PC-9 (cell line): ENCODE measurements at regions not wholly inside any gene's neighbourhood (a gene's known extent, or its start where the extent isn't known, plus 50 kb on each side); places are given as distances from the start of the nearest gene placed in this dataset.

Source experiments
- BruUV-seq: library from RNA; stranded (reverse); fragments of 400-500 nt; replicated peaks from 2 replicates; lab custom pipeline; 2021; lab: Mats Ljungman, UMichigan
- CTCF ChIA-PET: fragments of 300-600 bp; sonication (Branson Sonifier 250); formaldehyde crosslinking; loops from one replicate; lab custom pipeline; 2022; ENCODE audit warnings: antibody characterized with exemption; lab: Charles Lee
- POLR2A ChIA-PET: fragments of 300-600 bp; sonication (Branson Sonifier 250); formaldehyde crosslinking; loops from one replicate; lab custom pipeline; 2022; ENCODE audit warnings: antibody characterized with exemption; ENCODE audit not compliant: unreplicated experiment; lab: Charles Lee
- DNase-seq, 2 experiments: peaks; one replicate each; pipeline versions ENCODE4 v3.0.0 to v3.0.0-alpha.2; 2015 to 2022; ENCODE audit warnings: mixed read lengths in 1 of 2
- H2AFZ ChIP-seq: fragments of 200-600 bp; sonication (generic); 2 replicates; pipeline ENCODE4 v1.8.1; 2017; ENCODE audit warnings: antibody characterized with exemption
- H3F3A ChIP-seq: fragments of 200-600 bp; sonication (generic); 2 replicates; pipeline ENCODE4 v1.8.1; 2017; ENCODE audit warnings: antibody characterized with exemption, mild to moderate bottlenecking, low read depth; ENCODE audit not compliant: insufficient read depth
- H3K27ac ChIP-seq: fragments of 200-600 bp; sonication (generic); 2 replicates; pipeline ENCODE4 v1.6.1; 2016; ENCODE audit warnings: mixed run types
- H3K27me3 ChIP-seq: fragments of 200-600 bp; sonication (generic); 2 replicates; pipeline ENCODE4 v1.6.1; 2016; ENCODE audit warnings: low read depth, mixed run types; ENCODE audit not compliant: insufficient read depth
- H3K36me3 ChIP-seq: fragments of 200-600 bp; sonication (generic); 2 replicates; pipeline ENCODE4 v1.6.1; 2016; ENCODE audit warnings: low read depth, mixed run types
- H3K4me1 ChIP-seq: fragments of 200-600 bp; sonication (generic); replicated peaks from 2 replicates; pipeline ENCODE4 v1.6.1; 2016; ENCODE audit warnings: mixed run types; ENCODE audit not compliant: insufficient read depth
- H3K4me2 ChIP-seq: fragments of 200-600 bp; sonication (generic); 2 replicates; pipeline ENCODE4 v1.6.1; 2017; ENCODE audit warnings: mixed run types
- H3K4me3 ChIP-seq: fragments of 200-600 bp; sonication (generic); 2 replicates; pipeline ENCODE4 v1.6.1; 2016; ENCODE audit warnings: mixed run types
- H3K79me2 ChIP-seq: fragments of 200-600 bp; sonication (generic); 2 replicates; pipeline ENCODE4 v1.6.1; 2017; ENCODE audit warnings: low read depth, mixed run types
- H3K9me2 ChIP-seq: fragments of 200-600 bp; sonication (generic); 2 replicates; pipeline ENCODE4 v1.8.1; 2017; ENCODE audit warnings: mild to moderate bottlenecking; ENCODE audit not compliant: insufficient read depth
- H3K9me3 ChIP-seq: fragments of 200-600 bp; sonication (generic); 2 replicates; pipeline ENCODE4 v1.8.1; 2016; ENCODE audit warnings: low read depth; ENCODE audit not compliant: insufficient read depth
- H4K20me1 ChIP-seq: fragments of 200-600 bp; sonication (generic); 2 replicates; pipeline ENCODE4 v1.8.1; 2017; ENCODE audit not compliant: insufficient read depth
- EZH2 ChIP-seq: fragments of 200-600 bp; sonication (generic); IDR thresholded peaks from 2 replicates; pipeline ENCODE4 v1.8.0; 2017; ENCODE audit warnings: antibody characterized with exemption, low read depth
- intact Hi-C: fragments of 100-400 bp; cut with micrococcal nuclease; formaldehyde crosslinking; loops from one replicate; pipeline ENCODE4 v1.10.0; 2022; ENCODE audit not compliant: unreplicated experiment
- TF ChIP-seq, protein P1 (sequence below): fragments of 200-600 bp; sonication (generic); conservative IDR thresholded peaks from 2 replicates; pipeline ENCODE4 v1.6.1; 2017; ENCODE audit warnings: mixed run types, antibody characterized with exemption, mild to moderate bottlenecking, moderate library complexity

DNA sequence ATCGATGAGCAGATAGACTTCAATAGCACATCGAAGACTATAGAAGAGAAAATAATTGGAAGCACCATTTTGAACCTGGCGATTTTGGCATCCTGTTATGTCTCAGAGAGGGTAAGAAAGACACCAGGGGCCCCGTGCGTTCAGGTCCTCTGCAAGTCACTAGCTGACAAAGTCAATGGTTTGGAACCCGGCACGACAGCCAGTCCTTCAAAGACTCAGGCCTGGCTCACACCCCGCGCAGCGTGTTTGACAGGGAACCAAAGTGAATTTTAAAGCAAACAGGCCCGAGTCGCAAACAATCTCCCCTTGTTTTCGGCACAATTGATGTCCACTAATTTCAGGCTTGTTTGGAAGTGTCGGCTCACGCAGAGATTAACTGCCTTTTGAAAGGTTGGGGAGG lies 716.6 kb downstream of the BRD1 start:
- Histone ChIP-seq H3K4me2 (no peak overlapping the region), H3K9me2 (no peaks in the 10 kb centered on the region), H3K27me3 (peaks cover 100% of the 10 kb centered on the region), H3K36me3 (no peaks in the 10 kb centered on the region), H3K27ac (no peak overlapping the region), H3K79me2 (no peaks in the 10 kb centered on the region), H3K4me3 (no peak overlapping the region), H3K4me1 (no peaks in the 10 kb centered on the region), H4K20me1 (peaks cover 4% of the 10 kb centered on the region; the same call in 1 of the 2 replicates), H3F3A (no peaks in the 10 kb centered on the region), H2AFZ (no peak overlapping the region), H3K9me3 (no peaks in the 10 kb centered on the region)
- no TSS peak for BruUV-seq
- no peak for TF ChIP-seq EZH2
- TF ChIP-seq, protein P1, sequence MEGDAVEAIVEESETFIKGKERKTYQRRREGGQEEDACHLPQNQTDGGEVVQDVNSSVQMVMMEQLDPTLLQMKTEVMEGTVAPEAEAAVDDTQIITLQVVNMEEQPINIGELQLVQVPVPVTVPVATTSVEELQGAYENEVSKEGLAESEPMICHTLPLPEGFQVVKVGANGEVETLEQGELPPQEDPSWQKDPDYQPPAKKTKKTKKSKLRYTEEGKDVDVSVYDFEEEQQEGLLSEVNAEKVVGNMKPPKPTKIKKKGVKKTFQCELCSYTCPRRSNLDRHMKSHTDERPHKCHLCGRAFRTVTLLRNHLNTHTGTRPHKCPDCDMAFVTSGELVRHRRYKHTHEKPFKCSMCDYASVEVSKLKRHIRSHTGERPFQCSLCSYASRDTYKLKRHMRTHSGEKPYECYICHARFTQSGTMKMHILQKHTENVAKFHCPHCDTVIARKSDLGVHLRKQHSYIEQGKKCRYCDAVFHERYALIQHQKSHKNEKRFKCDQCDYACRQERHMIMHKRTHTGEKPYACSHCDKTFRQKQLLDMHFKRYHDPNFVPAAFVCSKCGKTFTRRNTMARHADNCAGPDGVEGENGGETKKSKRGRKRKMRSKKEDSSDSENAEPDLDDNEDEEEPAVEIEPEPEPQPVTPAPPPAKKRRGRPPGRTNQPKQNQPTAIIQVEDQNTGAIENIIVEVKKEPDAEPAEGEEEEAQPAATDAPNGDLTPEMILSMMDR = no peak
- POLR2A ChIA-PET = no interaction called here
- intact Hi-C loops = no loop called here
- no peak for DNase-seq
- CTCF ChIA-PET = no interaction called here

DNA sequence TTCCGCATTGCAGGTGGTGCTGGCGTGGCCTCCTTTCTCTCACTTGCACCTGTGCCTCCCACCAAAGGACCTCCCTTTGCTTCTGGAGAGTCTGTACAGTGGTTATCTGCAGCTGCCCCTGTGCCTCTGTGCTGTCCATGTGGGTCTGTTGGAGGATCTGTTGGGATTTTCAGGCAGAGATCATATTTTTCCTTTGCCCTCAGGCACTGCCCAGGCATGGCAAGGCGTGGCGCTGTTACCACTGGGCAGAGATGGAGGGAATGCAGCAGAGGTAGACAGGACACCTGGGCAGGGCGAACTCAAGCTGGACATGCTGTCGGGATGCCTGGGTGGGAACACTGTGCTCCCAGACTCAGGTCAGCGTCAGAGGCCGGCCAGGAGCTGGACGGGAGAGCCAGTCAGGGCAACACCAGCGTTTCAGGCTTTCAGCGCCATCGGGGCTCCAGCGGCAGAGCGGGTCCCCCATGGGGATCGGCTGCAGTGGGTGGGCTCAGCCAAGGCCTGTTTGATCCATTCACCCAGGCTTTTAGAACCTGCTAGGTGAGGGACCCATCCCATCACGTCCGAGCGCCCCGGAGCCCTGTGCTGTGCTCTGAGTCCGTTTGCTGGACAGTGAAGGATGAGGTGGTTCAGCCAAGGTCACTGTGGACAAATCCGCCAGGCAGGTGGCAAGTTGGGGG lies 718.9 kb downstream of the BRD1 start:
- Histone ChIP-seq H3K9me3 (no peaks in the 10 kb centered on the region), H3F3A (no peaks in the 10 kb centered on the region), H3K27ac (no peak overlapping the region), H3K27me3 (peaks cover 99% of the 10 kb centered on the region), H3K79me2 (no peaks in the 10 kb centered on the region), H4K20me1 (peaks cover 4% of the 10 kb centered on the region; the same call in 1 of the 2 replicates), H3K4me3 (no peak overlapping the region), H3K36me3 (no peaks in the 10 kb centered on the region), H3K4me2 (no peak overlapping the region), H2AFZ (no peak overlapping the region), H3K4me1 (no peaks in the 10 kb centered on the region), H3K9me2 (no peaks in the 10 kb centered on the region)
- TF ChIP-seq, protein P1 = no peak
- no peak for TF ChIP-seq EZH2
- ChIA-PET CTCF (no interaction called here), POLR2A (no interaction called here)
- no peak for DNase-seq
- no TSS peak for BruUV-seq
- intact Hi-C loops = no loop called here

DNA sequence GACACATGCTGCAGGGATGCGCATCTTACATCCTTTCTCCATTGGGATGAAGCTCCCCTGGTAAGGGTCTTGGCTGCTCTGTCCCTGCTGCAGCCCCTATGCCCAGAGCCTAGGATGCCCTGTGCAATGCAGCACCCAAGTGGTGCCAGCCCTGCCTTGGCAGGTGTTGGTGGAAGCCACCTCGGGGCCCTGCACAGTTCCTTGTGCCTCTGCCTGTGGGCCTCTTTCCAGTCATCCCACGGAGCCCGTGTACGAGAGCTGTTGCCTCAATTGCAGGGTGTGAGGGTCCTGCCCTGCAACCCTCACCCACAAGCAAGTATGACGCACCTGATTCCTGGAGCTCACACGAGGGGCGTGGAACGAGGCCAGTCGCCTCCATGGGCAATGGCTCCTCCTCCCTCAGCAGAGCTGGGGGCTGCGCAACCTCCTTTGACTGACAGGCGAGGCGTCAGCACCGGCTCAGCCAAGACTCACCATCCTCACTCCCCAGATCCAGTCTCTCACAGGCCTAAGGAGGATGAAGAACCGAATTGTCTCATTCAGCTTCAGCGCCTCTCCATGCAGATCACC lies 719.6 kb downstream of the BRD1 start:
- ChIA-PET CTCF (no interaction called here), POLR2A (no interaction called here)
- H3K36me3 ChIP-seq = no peaks in the 10 kb centered on the region
- H3K27ac ChIP-seq = no peak overlapping the region
- no peak overlapping the region for H2AFZ ChIP-seq
- no peaks in the 10 kb centered on the region for H3K9me3 ChIP-seq
- TF ChIP-seq, protein P1 = no peak
- no peak for TF ChIP-seq EZH2
- peaks cover 4% of the 10 kb centered on the region; the same call in 1 of the 2 replicates for H4K20me1 ChIP-seq
- no peak for DNase-seq
- no peak overlapping the region for H3K4me2 ChIP-seq
- H3K4me1 ChIP-seq = no peaks in the 10 kb centered on the region
- BruUV-seq = no TSS peak
- H3K79me2 ChIP-seq = no peaks in the 10 kb centered on the region
- intact Hi-C loops = no loop called here
- H3K9me2 ChIP-seq = no peaks in the 10 kb centered on the region
- H3K27me3 ChIP-seq = peaks cover 99% of the 10 kb centered on the region
- no peaks in the 10 kb centered on the region for H3F3A ChIP-seq
- no peak overlapping the region for H3K4me3 ChIP-seq
